ENCODE measurements at regions not wholly inside any gene's neighbourhood (a gene's known extent, or its start where the extent isn't known, plus 50 kb on each side); places are given as distances from the start of the nearest gene placed in this dataset.
"Not testable (repeated sequence)": the region's sequence is repeated elsewhere in the genome, so short reads cannot be mapped to it uniquely, and the experiment has no call there.

GRCh38 chr4:43505823-43506222, 613.3 kb downstream of the GRXCR1 start:
- H3K4me3 Mint-ChIP-seq; DNase-seq; H3K27me3 Mint-ChIP-seq (ENCODE audit: low read depth); H3K27ac Mint-ChIP-seq; intact Hi-C loops (cut with micrococcal nuclease); H3K4me1 Mint-ChIP-seq (ENCODE audit: low read depth); H3K36me3 Mint-ChIP-seq (ENCODE audit: low read depth); CTCF ChIA-PET: not testable (repeated sequence)
- peaks cover 15% of the 10 kb centered on the region for H3K9me3 Mint-ChIP-seq

GRCh38 chr4:43512253-43512652, 619.7 kb downstream of the GRXCR1 start:
- intact Hi-C loops (cut with micrococcal nuclease): no loop called here

GRCh38 chr4:43525646-43526045, 633.1 kb downstream of the GRXCR1 start:
- no peaks in the 10 kb centered on the region for H3K27me3 Mint-ChIP-seq (ENCODE audit: low read depth)
- H3K4me3 Mint-ChIP-seq: no peak overlapping the region
- intact Hi-C loops (cut with micrococcal nuclease): no loop called here
- no peaks in the 10 kb centered on the region for H3K4me1 Mint-ChIP-seq (ENCODE audit: low read depth)
- H3K27ac Mint-ChIP-seq: no peak overlapping the region
- DNase-seq: no peak
- H3K9me3 Mint-ChIP-seq: peaks cover 7% of the 10 kb centered on the region
- CTCF ChIA-PET: no interaction called here
- no peaks in the 10 kb centered on the region for H3K36me3 Mint-ChIP-seq (ENCODE audit: low read depth)

More at GRCh38 chr4:43512253-43512652, 619.7 kb downstream of the GRXCR1 start:
- no peak for DNase-seq
- H3K9me3 Mint-ChIP-seq: peaks cover 24% of the 10 kb centered on the region
- H3K4me1 Mint-ChIP-seq (ENCODE audit: low read depth): no peaks in the 10 kb centered on the region
- H3K27ac Mint-ChIP-seq: no peak overlapping the region
- no peaks in the 10 kb centered on the region for H3K27me3 Mint-ChIP-seq (ENCODE audit: low read depth)
- CTCF ChIA-PET: no interaction called here
- H3K4me3 Mint-ChIP-seq: no peak overlapping the region
- no peaks in the 10 kb centered on the region for H3K36me3 Mint-ChIP-seq (ENCODE audit: low read depth)

GRCh38 chr4:43547561-43547960, 655.0 kb downstream of the GRXCR1 start:
- CTCF ChIA-PET: no interaction called here
- no peak for DNase-seq
- H3K4me3 Mint-ChIP-seq: no peak overlapping the region
- intact Hi-C loops (cut with micrococcal nuclease): no loop called here
- H3K4me1 Mint-ChIP-seq (ENCODE audit: low read depth): no peaks in the 10 kb centered on the region
- H3K36me3 Mint-ChIP-seq (ENCODE audit: low read depth): no peaks in the 10 kb centered on the region
- no peak overlapping the region for H3K27ac Mint-ChIP-seq
- H3K27me3 Mint-ChIP-seq (ENCODE audit: low read depth): no peaks in the 10 kb centered on the region
- peaks cover 2% of the 10 kb centered on the region for H3K9me3 Mint-ChIP-seq

- Mint-ChIP-seq H3K4me3 (no peak overlapping the region), H3K4me1 (ENCODE audit: low read depth) (no peaks in the 10 kb centered on the region), H3K27ac (no peak overlapping the region), H3K9me3 (peaks cover 13% of the 10 kb centered on the region), H3K36me3 (ENCODE audit: low read depth) (no peaks in the 10 kb centered on the region), H3K27me3 (ENCODE audit: low read depth) (no peaks in the 10 kb centered on the region)
- no peak for DNase-seq
- CTCF ChIA-PET: no interaction called here
- intact Hi-C loops (cut with micrococcal nuclease): no loop called here
Measured at GRCh38 chr4:43550981-43551627, 658.6 kb downstream of the GRXCR1 start.

GRCh38 chr4:43556262-43556661, 663.7 kb downstream of the GRXCR1 start:
- H3K9me3 Mint-ChIP-seq: peaks cover 16% of the 10 kb centered on the region
- no peaks in the 10 kb centered on the region for H3K4me1 Mint-ChIP-seq (ENCODE audit: low read depth)
- intact Hi-C loops (cut with micrococcal nuclease): no loop called here
- H3K27me3 Mint-ChIP-seq (ENCODE audit: low read depth): no peaks in the 10 kb centered on the region
- H3K4me3 Mint-ChIP-seq: no peak overlapping the region
- CTCF ChIA-PET: no interaction called here
- no peak for DNase-seq
- no peaks in the 10 kb centered on the region for H3K36me3 Mint-ChIP-seq (ENCODE audit: low read depth)
- no peak overlapping the region for H3K27ac Mint-ChIP-seq

GRCh38 chr4:43560047-43560446, 667.5 kb downstream of the GRXCR1 start:
- peaks cover 9% of the 10 kb centered on the region for H3K9me3 Mint-ChIP-seq
- CTCF ChIA-PET: no interaction called here

GRCh38 chr4:43564107-43564506, 671.6 kb downstream of the GRXCR1 start:
- no peaks in the 10 kb centered on the region for H3K36me3 Mint-ChIP-seq (ENCODE audit: low read depth)
- H3K27ac Mint-ChIP-seq: no peak overlapping the region
- no peaks in the 10 kb centered on the region for H3K4me1 Mint-ChIP-seq (ENCODE audit: low read depth)
- CTCF ChIA-PET: no interaction called here
- H3K9me3 Mint-ChIP-seq: peaks cover 4% of the 10 kb centered on the region
- DNase-seq: no peak
- H3K4me3 Mint-ChIP-seq: no peak overlapping the region
- intact Hi-C loops (cut with micrococcal nuclease): no loop called here
- no peaks in the 10 kb centered on the region for H3K27me3 Mint-ChIP-seq (ENCODE audit: low read depth)

More at GRCh38 chr4:43560047-43560446, 667.5 kb downstream of the GRXCR1 start:
- DNase-seq: no peak
- Mint-ChIP-seq H3K27me3 (ENCODE audit: low read depth) (no peaks in the 10 kb centered on the region), H3K36me3 (ENCODE audit: low read depth) (no peaks in the 10 kb centered on the region), H3K4me1 (ENCODE audit: low read depth) (no peaks in the 10 kb centered on the region), H3K4me3 (no peak overlapping the region), H3K27ac (no peak overlapping the region)
- intact Hi-C loops (cut with micrococcal nuclease): no loop called here

- no peak for DNase-seq
- CTCF ChIA-PET: no interaction called here
- H3K27ac Mint-ChIP-seq: no peak overlapping the region
- H3K9me3 Mint-ChIP-seq: peaks cover 4% of the 10 kb centered on the region
- H3K4me1 Mint-ChIP-seq (ENCODE audit: low read depth): no peaks in the 10 kb centered on the region
- intact Hi-C loops (cut with micrococcal nuclease): no loop called here
- H3K4me3 Mint-ChIP-seq: no peak overlapping the region
- H3K36me3 Mint-ChIP-seq (ENCODE audit: low read depth): no peaks in the 10 kb centered on the region
- H3K27me3 Mint-ChIP-seq (ENCODE audit: low read depth): no peaks in the 10 kb centered on the region
Measured at GRCh38 chr4:43564591-43564990, 672.1 kb downstream of the GRXCR1 start.

- CTCF ChIA-PET: interaction anchor here (0.7 kb wide), 1 partner anchor 97 kb away, joined by 6 read pairs; no protein-coding TSS in a partner anchor
- H3K36me3 Mint-ChIP-seq (ENCODE audit: low read depth): no peaks in the 10 kb centered on the region
- no peaks in the 10 kb centered on the region for H3K4me1 Mint-ChIP-seq (ENCODE audit: low read depth)
- H3K27me3 Mint-ChIP-seq (ENCODE audit: low read depth): no peaks in the 10 kb centered on the region
- H3K27ac Mint-ChIP-seq: no peak overlapping the region
- H3K9me3 Mint-ChIP-seq: peaks cover 2% of the 10 kb centered on the region
- DNase-seq: no peak
- no peak overlapping the region for H3K4me3 Mint-ChIP-seq
- intact Hi-C loops (cut with micrococcal nuclease): no loop called here
Measured at GRCh38 chr4:43567644-43568043, 675.1 kb downstream of the GRXCR1 start.

- Mint-ChIP-seq H3K36me3 (ENCODE audit: low read depth) (no peaks in the 10 kb centered on the region), H3K27ac (no peak overlapping the region), H3K4me1 (ENCODE audit: low read depth) (no peaks in the 10 kb centered on the region), H3K9me3 (peaks cover 8% of the 10 kb centered on the region), H3K4me3 (no peak overlapping the region), H3K27me3 (ENCODE audit: low read depth) (no peaks in the 10 kb centered on the region)
- no peak for DNase-seq
- CTCF ChIA-PET: no interaction called here
- intact Hi-C loops (cut with micrococcal nuclease): no loop called here
Measured at GRCh38 chr4:43586813-43587212, 694.3 kb downstream of the GRXCR1 start.

- no peaks in the 10 kb centered on the region for H3K4me1 Mint-ChIP-seq (ENCODE audit: low read depth)
Measured at GRCh38 chr4:43587758-43588157, 695.2 kb downstream of the GRXCR1 start.

GRCh38 chr4:43607400-43607799, 714.9 kb downstream of the GRXCR1 start:
- Mint-ChIP-seq H3K27ac (no peak overlapping the region), H3K9me3 (peaks cover 1% of the 10 kb centered on the region), H3K4me1 (ENCODE audit: low read depth) (no peaks in the 10 kb centered on the region), H3K36me3 (ENCODE audit: low read depth) (no peaks in the 10 kb centered on the region), H3K4me3 (no peak overlapping the region), H3K27me3 (ENCODE audit: low read depth) (no peaks in the 10 kb centered on the region)
- no peak for DNase-seq
- intact Hi-C loops (cut with micrococcal nuclease): no loop called here
- CTCF ChIA-PET: no interaction called here

More at GRCh38 chr4:43587758-43588157, 695.2 kb downstream of the GRXCR1 start:
- no peak overlapping the region for H3K4me3 Mint-ChIP-seq
- no peaks in the 10 kb centered on the region for H3K27me3 Mint-ChIP-seq (ENCODE audit: low read depth)
- no peaks in the 10 kb centered on the region for H3K36me3 Mint-ChIP-seq (ENCODE audit: low read depth)
- peaks cover 8% of the 10 kb centered on the region for H3K9me3 Mint-ChIP-seq
- no peak overlapping the region for H3K27ac Mint-ChIP-seq
- CTCF ChIA-PET: no interaction called here
- intact Hi-C loops (cut with micrococcal nuclease): no loop called here
- DNase-seq: no peak
